RCC 7860 (cell line): ENCODE measurements at regions not wholly inside any gene's neighbourhood (a gene's known extent, or its start where the extent isn't known, plus 50 kb on each side); places are given as distances from the start of the nearest gene placed in this dataset.
A peak's percentile ranks its signal among the peaks of the same experiment; 100 is the strongest.
"Not testable (repeated sequence)": the region's sequence is repeated elsewhere in the genome, so short reads cannot be mapped to it uniquely, and the experiment has no call there.

Source experiments
- DNase-seq: peaks from one replicate; pipeline ENCODE4 v3.0.0-alpha.2; 2015; ENCODE audit warnings: low spot score
- FAIRE-seq: peaks from 2 replicates; lab custom pipeline; 2012; peaks lifted over from hg19 to GRCh38; lab: Jason Lieb, UNC

GRCh38 chr15:20785151-20785936, 80.8 kb downstream of the POTEB2 start:
- FAIRE-seq, DNase-seq: not testable (repeated sequence)

GRCh38 chr15:20783598-20784184, 82.4 kb downstream of the POTEB2 start:
- DNase-seq, FAIRE-seq: not testable (repeated sequence)

DNA sequence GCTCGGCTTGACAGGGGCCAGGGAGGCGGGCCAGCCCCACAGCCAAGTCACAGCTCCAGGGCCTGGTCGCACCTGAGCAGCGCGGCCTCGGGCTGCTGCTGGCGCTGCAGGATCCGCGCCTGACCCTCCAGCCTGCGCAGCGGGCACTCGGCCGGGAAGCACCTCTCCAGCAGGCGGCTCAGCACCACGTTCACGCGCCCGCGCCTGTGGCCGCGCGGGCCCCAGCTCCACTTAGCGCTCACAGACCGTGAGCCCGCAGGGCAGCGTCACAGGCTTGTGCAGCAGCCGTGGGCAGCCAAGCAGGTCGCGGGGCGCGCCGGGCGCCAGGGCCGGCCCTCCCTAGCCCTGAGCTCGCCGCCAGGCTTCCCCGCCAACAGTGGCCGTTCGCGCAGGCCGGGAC, 90.7 kb downstream of the POTEB2 start:
- FAIRE-seq, DNase-seq: not testable (repeated sequence)

DNA sequence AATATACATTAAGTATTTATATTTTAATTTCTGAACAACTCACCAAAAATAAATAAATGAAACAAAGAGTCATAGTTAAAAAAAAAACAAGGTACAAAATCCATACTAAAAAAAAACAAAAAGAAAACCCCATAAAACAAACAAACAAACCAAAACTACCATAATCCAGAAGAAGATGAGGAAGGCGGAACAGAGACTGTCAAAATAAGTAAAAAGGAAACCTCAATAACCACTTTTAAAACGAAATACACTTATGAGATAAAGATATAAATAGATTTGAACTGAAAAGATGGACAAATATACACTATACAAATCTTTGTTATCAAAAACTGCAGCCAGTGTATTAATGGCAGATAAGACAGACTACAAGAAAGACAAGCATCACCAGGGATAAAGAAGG, 98.2 kb downstream of the POTEB2 start:
- FAIRE-seq, DNase-seq: not testable (repeated sequence)

DNA sequence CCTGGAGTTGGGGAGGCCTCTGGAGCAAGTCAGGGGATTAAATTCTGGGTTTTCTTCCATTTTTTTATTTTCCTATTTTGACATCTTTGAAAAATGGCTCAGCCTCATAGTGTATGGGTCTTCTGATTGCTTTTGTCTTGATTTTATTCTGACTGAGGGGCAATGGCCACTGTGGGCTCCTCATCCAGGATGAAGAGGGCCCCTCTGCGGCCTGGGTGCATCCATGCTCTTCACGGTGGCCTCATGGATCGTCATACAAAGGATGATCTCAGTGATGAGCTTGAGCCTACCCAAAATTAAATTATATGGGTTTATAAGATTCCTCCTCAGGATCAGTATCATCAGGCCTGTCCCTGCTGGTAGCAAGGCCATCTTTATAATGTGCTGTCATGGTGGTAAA, 103.7 kb downstream of the POTEB2 start:
- FAIRE-seq, DNase-seq: not testable (repeated sequence)

DNA sequence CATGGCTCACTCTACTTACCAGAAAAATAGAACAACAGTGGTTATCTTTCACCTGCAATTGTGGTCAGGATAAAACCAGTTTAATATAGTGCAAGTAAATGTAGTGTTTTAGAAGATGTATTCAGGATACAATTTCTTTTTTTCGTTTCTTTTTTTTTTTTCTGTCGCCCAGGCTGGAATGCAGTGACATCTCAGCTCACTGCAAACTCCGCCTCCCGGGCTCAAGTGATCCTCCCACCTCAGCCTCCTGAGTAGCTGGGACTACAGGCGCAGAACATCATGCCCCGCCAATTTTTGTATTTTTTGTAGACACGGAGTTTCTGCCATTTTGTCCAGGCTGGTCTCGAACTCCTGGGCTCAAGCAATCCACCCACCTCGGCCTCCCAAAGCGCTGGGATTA, 109.7 kb downstream of the POTEB2 start:
- FAIRE-seq, DNase-seq: not testable (repeated sequence)

- not testable (repeated sequence) for DNase-seq, FAIRE-seq
Observed at GRCh38 chr15:20755665-20756398, 110.3 kb downstream of the POTEB2 start.

DNA sequence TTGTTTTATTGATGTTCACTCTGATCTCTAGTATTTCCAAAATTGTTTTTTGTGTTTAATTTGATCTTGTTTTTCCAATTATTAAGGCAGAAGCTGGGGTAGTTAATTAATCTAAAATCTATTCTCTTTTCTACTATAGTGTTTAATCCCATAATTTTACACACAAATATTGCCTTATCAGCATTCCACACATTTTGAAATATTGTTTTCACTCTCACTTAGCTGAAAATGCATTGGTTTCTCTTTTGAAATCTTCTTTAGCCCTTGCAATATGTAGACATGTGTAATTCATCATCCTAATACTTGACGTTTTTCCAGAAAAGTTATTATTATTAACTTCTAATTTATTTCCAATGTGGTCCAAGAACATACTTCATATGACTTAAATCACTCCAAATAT, 132.6 kb downstream of the POTEB2 start:
- not testable (repeated sequence) for FAIRE-seq

More for the DNA sequence above, 132.6 kb downstream of the POTEB2 start:
- peak; percentile 0 for DNase-seq
